ENCODE measurements at regions not wholly inside any gene's neighbourhood (a gene's known extent, or its start where the extent isn't known, plus 50 kb on each side); places are given as distances from the start of the nearest gene placed in this dataset.

GRCh38 chr2:223285370-223286265, 233.6 kb downstream of the KCNE4 start:
- TF ChIP-seq CTCF (IDR thresholded peaks at IDR 0.05) (no peak), EP300 (IDR thresholded peaks at IDR 0.05; ENCODE audit: borderline replicate concordance in 1 of 2, low read depth in 1 of 2, low read length in 1 of 2) (peak in 1 of 2 experiments; percentile 77; a peak in 1 of 4 replicates)

All from SK-N-SH (cell line).